Mammary epithelial cell (primary cell): ENCODE measurements at regions not wholly inside any gene's neighbourhood (a gene's known extent, or its start where the extent isn't known, plus 50 kb on each side); places are given as distances from the start of the nearest gene placed in this dataset.

Source experiments
- CTCF ChIP-seq, 2 donors: IDR thresholded peaks in 1 of 2; conservative IDR thresholded peaks in 1 of 2; 2 replicates each; pipeline ENCODE4 v1.5.1; 2011 to 2012; ENCODE audit warnings: inconsistent platforms in 2 of 2, low read length in 2 of 2, mild to moderate bottlenecking in 2 of 2, control low read depth in 1 of 2, low read depth in 1 of 2; ENCODE audit not compliant: insufficient read depth in 1 of 2; ENCODE audit errors: extremely low read depth in 1 of 2
- EZH2 ChIP-seq: IDR thresholded peaks from 2 replicates; pipeline ENCODE4 v1.6.1; 2012; ENCODE audit warnings: low read length, inconsistent platforms, borderline replicate concordance

- TF ChIP-seq CTCF (conservative IDR thresholded peaks at IDR 0.05 in 1 of 2, IDR thresholded peaks at IDR 0.05 in 1 of 2; ENCODE audit: extremely low read depth in 1 of 2, insufficient read depth in 1 of 2, low read depth in 1 of 2, low read length in 2 of 2) (no peak), EZH2 (no peak)
These were observed 796.2 kb upstream of the RBFOX1 start for GRCh38 chr16:6536411-6536810.
